Parathyroid adenoma (tissue), 2 donors: ENCODE measurements at regions not wholly inside any gene's neighbourhood (a gene's known extent, or its start where the extent isn't known, plus 50 kb on each side); places are given as distances from the start of the nearest gene placed in this dataset.

Experiments used
- H2AFZ ChIP-seq: fragments of 300-600 bp; sonication (generic); one replicate; pipeline ENCODE4 v1.7.0; 2017; ENCODE audit warnings: antibody characterized with exemption, mild to moderate bottlenecking
- H3K27ac ChIP-seq: fragments of 300-600 bp; sonication (generic); one replicate; pipeline ENCODE4 v1.7.0; 2017
- H3K27me3 ChIP-seq: fragments of 300-600 bp; sonication (generic); one replicate; pipeline ENCODE4 v1.7.0; 2017; ENCODE audit warnings: low read length; ENCODE audit not compliant: control insufficient read depth, insufficient read depth
- H3K36me3 ChIP-seq: fragments of 300-600 bp; sonication (generic); one replicate; pipeline ENCODE4 v1.7.0; 2017; ENCODE audit warnings: low read length; ENCODE audit not compliant: control insufficient read depth, insufficient read depth
- H3K4me1 ChIP-seq: fragments of 300-600 bp; sonication (generic); one replicate; pipeline ENCODE4 v1.7.0; 2017; ENCODE audit warnings: control low read depth
- H3K4me2 ChIP-seq: fragments of 300-600 bp; sonication (generic); one replicate; pipeline ENCODE4 v1.7.0; 2017; ENCODE audit warnings: low read length
- H3K4me3 ChIP-seq: fragments of 300-600 bp; sonication (generic); one replicate; pipeline ENCODE4 v1.7.0; 2017; ENCODE audit warnings: low read depth, low read length
- H3K79me2 ChIP-seq: fragments of 300-600 bp; sonication (generic); one replicate; pipeline ENCODE4 v1.7.0; 2017; ENCODE audit warnings: control low read depth
- H3K9ac ChIP-seq: fragments of 300-600 bp; sonication (generic); one replicate; pipeline ENCODE4 v1.7.0; 2017; ENCODE audit warnings: mild to moderate bottlenecking
- H3K9me3 ChIP-seq: fragments of 300-600 bp; sonication (generic); one replicate; pipeline ENCODE4 v1.7.0; 2017; ENCODE audit warnings: low read length; ENCODE audit not compliant: control insufficient read depth
- TF ChIP-seq, protein P1 (sequence below): fragments of 300-600 bp; sonication (generic); IDR thresholded peaks from one replicate; pipeline ENCODE4 v1.7.0; 2017; ENCODE audit warnings: antibody characterized with exemption, mild to moderate bottlenecking
- donor health status: primary hyperparathyroidism.

DNA sequence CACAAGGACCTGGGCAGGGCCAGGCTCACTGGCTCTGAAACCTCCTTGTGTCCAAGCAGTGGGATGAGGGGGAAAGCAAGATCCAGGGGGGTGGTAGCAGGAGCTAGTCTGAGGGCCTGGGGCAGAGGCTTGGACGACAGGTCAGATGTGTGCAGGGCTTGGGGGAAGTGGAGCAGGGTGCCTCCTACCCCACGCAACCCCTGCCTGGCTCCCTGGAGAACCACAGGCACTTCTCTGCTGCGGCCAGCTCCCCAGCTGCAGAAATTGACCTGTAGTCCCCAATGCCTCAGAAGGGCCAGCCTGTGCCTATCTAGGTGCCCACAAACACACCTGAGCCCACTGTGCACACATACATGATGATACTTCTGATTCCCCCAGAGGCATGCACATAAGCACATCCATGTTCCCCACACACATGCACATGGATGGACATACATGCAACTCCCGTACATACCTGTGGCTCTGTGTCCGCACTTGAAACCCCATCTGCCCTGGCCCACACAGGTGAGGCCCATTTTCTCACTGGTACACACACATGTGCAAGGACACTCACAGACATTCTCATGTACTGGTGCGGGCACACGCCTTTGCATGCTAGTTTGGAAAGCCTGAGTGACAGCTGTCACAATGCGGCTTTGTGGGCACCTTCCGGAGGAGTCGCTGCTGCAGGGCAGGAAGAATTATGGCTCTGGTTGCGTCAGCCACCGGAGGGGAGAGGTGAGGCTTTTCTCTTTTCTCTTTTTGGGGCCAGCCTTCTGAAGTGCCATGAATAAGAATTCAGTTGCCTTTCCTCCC is 247.2 kb upstream of the CSF3R start:
- H3K27me3 ChIP-seq, result no peaks in the 10 kb centered on the region

DNA sequence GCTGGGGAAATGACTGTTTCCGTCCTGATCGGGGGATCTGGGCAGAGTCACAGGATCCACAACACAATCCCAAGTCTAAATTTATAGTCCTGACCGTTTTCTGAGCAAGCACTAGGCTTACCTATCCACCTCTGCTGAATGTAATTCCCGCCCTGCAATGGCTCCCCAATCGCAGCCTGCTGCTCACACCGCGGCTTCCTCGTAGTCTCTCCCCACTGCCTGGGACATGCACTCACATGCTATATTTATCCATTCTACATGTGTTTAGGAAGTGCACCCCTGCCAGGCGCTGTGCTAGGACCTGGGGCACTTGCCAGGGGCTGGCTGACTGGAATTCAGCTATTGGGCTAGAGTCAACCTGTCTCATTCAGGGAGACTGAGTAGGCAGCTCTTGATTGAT is 246.6 kb upstream of the CSF3R start:
- Histone ChIP-seq H3K27me3 (no peaks in the 10 kb centered on the region), H3K4me2 (no peak overlapping the region), H3K36me3 (no peaks in the 10 kb centered on the region), H3K27ac (no peak overlapping the region), H3K4me1 (no peaks in the 10 kb centered on the region), H3K79me2 (no peaks in the 10 kb centered on the region), H3K4me3 (no peak overlapping the region), H2AFZ (no peak overlapping the region), H3K9me3 (no peaks in the 10 kb centered on the region), H3K9ac (no peak overlapping the region)
- TF ChIP-seq, protein P1, sequence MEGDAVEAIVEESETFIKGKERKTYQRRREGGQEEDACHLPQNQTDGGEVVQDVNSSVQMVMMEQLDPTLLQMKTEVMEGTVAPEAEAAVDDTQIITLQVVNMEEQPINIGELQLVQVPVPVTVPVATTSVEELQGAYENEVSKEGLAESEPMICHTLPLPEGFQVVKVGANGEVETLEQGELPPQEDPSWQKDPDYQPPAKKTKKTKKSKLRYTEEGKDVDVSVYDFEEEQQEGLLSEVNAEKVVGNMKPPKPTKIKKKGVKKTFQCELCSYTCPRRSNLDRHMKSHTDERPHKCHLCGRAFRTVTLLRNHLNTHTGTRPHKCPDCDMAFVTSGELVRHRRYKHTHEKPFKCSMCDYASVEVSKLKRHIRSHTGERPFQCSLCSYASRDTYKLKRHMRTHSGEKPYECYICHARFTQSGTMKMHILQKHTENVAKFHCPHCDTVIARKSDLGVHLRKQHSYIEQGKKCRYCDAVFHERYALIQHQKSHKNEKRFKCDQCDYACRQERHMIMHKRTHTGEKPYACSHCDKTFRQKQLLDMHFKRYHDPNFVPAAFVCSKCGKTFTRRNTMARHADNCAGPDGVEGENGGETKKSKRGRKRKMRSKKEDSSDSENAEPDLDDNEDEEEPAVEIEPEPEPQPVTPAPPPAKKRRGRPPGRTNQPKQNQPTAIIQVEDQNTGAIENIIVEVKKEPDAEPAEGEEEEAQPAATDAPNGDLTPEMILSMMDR, result no peak

More for the DNA sequence above, 247.2 kb upstream of the CSF3R start:
- Histone ChIP-seq H3K4me3 (no peak overlapping the region), H3K79me2 (no peaks in the 10 kb centered on the region), H3K4me1 (no peaks in the 10 kb centered on the region), H3K9ac (no peak overlapping the region), H3K4me2 (no peak overlapping the region), H3K27ac (no peak overlapping the region), H3K36me3 (no peaks in the 10 kb centered on the region), H3K9me3 (no peaks in the 10 kb centered on the region), H2AFZ (no peak overlapping the region)
- TF ChIP-seq, protein P1, result no peak

DNA sequence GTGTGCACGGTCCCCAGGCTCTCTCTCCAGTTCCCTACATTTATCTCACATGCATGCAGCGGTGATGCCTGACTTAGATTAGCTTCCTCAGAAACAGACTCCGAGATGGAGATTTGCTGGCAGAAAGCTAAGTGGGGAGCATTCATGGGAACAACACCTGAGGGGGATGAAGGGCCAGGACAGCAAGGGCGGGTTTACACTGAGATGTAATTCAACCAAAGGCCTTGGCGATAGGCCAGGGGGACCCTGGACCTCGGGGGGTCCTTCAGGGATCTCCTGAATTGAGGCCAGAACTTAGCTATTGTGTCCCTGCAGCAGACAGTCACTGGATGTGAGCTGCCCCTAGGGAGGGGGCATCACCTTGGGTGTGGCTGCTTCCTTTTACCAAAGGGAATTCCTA is 246.1 kb upstream of the CSF3R start:
- TF ChIP-seq, protein P1, result no peak

DNA sequence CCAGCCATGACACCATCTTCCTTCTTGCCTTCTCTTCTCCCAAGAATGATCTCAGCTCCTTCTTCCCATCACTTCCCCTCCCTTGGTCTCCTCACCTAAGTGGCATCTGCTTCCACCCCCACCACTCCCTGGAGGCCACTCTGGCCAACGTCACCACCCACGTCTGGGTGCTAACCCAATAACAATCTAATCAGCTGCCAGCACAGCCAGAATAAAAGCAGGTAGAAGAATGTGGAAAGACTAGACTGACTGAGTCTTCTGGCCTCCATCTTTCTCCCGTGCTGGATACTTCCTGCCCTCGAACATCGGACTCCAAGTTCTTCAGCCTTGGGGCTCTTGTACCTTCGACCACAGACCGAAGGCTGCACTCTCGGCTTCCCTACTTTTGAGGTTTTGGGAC is 245.3 kb upstream of the CSF3R start:
- Histone ChIP-seq H3K27ac (no peak overlapping the region), H3K36me3 (no peaks in the 10 kb centered on the region)
- TF ChIP-seq, protein P1, result no peak

More for the DNA sequence above, 246.1 kb upstream of the CSF3R start:
- Histone ChIP-seq H3K79me2 (no peaks in the 10 kb centered on the region), H2AFZ (no peak overlapping the region), H3K4me2 (no peak overlapping the region), H3K27ac (no peak overlapping the region), H3K4me3 (no peak overlapping the region), H3K27me3 (no peaks in the 10 kb centered on the region), H3K4me1 (no peaks in the 10 kb centered on the region), H3K9me3 (no peaks in the 10 kb centered on the region), H3K36me3 (no peaks in the 10 kb centered on the region), H3K9ac (no peak overlapping the region)

DNA sequence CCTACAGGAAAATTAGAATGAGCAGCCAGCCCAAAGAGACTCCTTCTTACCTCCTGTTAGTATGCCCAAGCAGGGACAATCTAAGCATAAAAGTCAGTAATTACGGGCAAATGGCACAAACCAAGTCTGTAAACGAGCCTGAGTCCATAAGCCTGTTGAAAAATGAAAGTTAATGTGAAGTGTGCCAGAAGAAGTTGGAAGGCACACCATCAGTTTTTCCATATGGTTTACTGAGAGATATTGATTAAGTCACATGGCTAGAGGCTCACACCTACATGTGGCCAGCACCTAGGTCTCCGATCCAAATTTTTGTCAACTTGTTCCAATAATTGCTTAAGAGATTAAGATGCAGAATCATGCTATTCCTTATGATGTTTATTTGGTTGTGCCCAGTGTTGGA is 242.4 kb upstream of the CSF3R start:
- Histone ChIP-seq H3K9ac (no peak overlapping the region), H3K79me2 (no peaks in the 10 kb centered on the region), H3K4me1 (no peaks in the 10 kb centered on the region), H3K36me3 (no peaks in the 10 kb centered on the region), H3K27me3 (no peaks in the 10 kb centered on the region), H3K4me3 (no peak overlapping the region), H3K4me2 (no peak overlapping the region), H3K27ac (no peak overlapping the region), H2AFZ (no peak overlapping the region), H3K9me3 (no peaks in the 10 kb centered on the region)
- TF ChIP-seq, protein P1, result no peak

More for the DNA sequence above, 245.3 kb upstream of the CSF3R start:
- Histone ChIP-seq H3K9ac (no peak overlapping the region), H3K27me3 (no peaks in the 10 kb centered on the region), H3K9me3 (no peaks in the 10 kb centered on the region), H2AFZ (no peak overlapping the region), H3K4me2 (no peak overlapping the region), H3K79me2 (no peaks in the 10 kb centered on the region), H3K4me1 (no peaks in the 10 kb centered on the region), H3K4me3 (no peak overlapping the region)
